Esophagus squamous epithelium (tissue), 5 donors: ENCODE measurements at regions not wholly inside any gene's neighbourhood (a gene's known extent, or its start where the extent isn't known, plus 50 kb on each side); places are given as distances from the start of the nearest gene placed in this dataset.

ENCODE experiments used
- DNase-seq: peaks from one replicate; lab custom pipeline; 2025; lab: John Stamatoyannopoulos, UW
- H3K27ac ChIP-seq, 4 donors: fragments of 200-600 bp; sonication (generic); one replicate each; pipeline ENCODE4 v1.5.1; 2016 to 2019; ENCODE audit warnings: mild to moderate bottlenecking in 1 of 4
- H3K27me3 ChIP-seq, 4 donors: fragments of 200-600 bp; sonication (generic); 1 replicate in 3 of 4; 2 replicates in 1 of 4; pipeline versions ENCODE4 v1.5.1 to v1.6.0; 2017 to 2021; ENCODE audit warnings: antibody characterized with exemption in 1 of 4
- H3K36me3 ChIP-seq, 3 donors: fragments of 200-600 bp; sonication (generic); one replicate each; pipeline ENCODE4 v1.5.1; 2016 to 2019
- H3K4me1 ChIP-seq, 3 donors: fragments of 200-600 bp; sonication (generic); one replicate each; pipeline ENCODE4 v1.5.1; 2017 to 2019
- H3K4me3 ChIP-seq, 4 donors: fragments of 200-600 bp; sonication (generic); 1 replicate in 3 of 4; 2 replicates in 1 of 4; pipeline ENCODE4 v1.5.1; 2016 to 2019; ENCODE audit warnings: mild to moderate bottlenecking in 2 of 4, moderate library complexity in 1 of 4
- H3K9me3 ChIP-seq, 3 donors: fragments of 200-600 bp; sonication (generic); one replicate each; pipeline ENCODE4 v1.5.1; 2016 to 2019
- CTCF ChIP-seq, 6 experiments: fragments of 450-650 bp in 4 of 6; fragments of 200-600 bp in 2 of 6; sonication (generic) in 2 of 6; IDR thresholded peaks; one replicate each; pipeline ENCODE4 v1.5.1; 2016 to 2019; ENCODE audit warnings: antibody characterized with exemption in 6 of 6, mild to moderate bottlenecking in 4 of 6, moderate library complexity in 4 of 6
- POLR2A ChIP-seq, 4 donors: fragments of 450-650 bp; IDR thresholded peaks; one replicate each; pipeline ENCODE4 v1.6.1; 2017; ENCODE audit warnings: antibody characterized with exemption in 4 of 4, mild to moderate bottlenecking in 4 of 4, moderate library complexity in 3 of 4
- WGBS, 2 donors: methylation state at CpG; one replicate each; pipeline ENCODE4 v1.1.5; 2018; 5-methylcytosine and 5-hydroxymethylcytosine counted together
- intact Hi-C: fragments of 100-400 bp; cut with DNase I; formaldehyde crosslinking; loops from one replicate; pipeline ENCODE4 v1.15.0; 2022
- donor health status: DM: yes; HTN: yes; CAD: no.

GRCh38 chr6:18845896-18846295 is 458.7 kb downstream of the RNF144B start:
- WGBS, 2 donors = 21 to 35% methylated on average over 1 of the region's 1 CpG
- no peak for DNase-seq
- H3K36me3 ChIP-seq = no peaks in the 10 kb centered on the region
- H3K27me3 ChIP-seq = no peaks in the 10 kb centered on the region
- no peaks in the 10 kb centered on the region for H3K9me3 ChIP-seq
- H3K4me1 ChIP-seq = peaks cover 0 to 20% (median 0%) of the 10 kb centered on the region in 3 donors
- H3K27ac ChIP-seq = no peak overlapping the region
- no peak overlapping the region for H3K4me3 ChIP-seq
- intact Hi-C loops = no loop called here
- no peak for TF ChIP-seq CTCF (IDR thresholded peaks at IDR 0.05)
- no peak for TF ChIP-seq POLR2A (IDR thresholded peaks at IDR 0.05)

GRCh38 chr6:18846327-18846726 is 459.2 kb downstream of the RNF144B start:
- no peak overlapping the region for H3K27ac ChIP-seq
- DNase-seq = no peak
- no peak overlapping the region for H3K4me3 ChIP-seq
- no peaks in the 10 kb centered on the region for H3K36me3 ChIP-seq
- TF ChIP-seq CTCF (IDR thresholded peaks at IDR 0.05) (no peak), POLR2A (IDR thresholded peaks at IDR 0.05) (no peak)
- peaks cover 0 to 20% (median 0%) of the 10 kb centered on the region in 3 donors for H3K4me1 ChIP-seq
- H3K9me3 ChIP-seq = no peaks in the 10 kb centered on the region
- intact Hi-C loops = no loop called here
- WGBS, 2 donors = 81% methylated on average over 3 of the region's 3 CpGs
- no peaks in the 10 kb centered on the region for H3K27me3 ChIP-seq

GRCh38 chr6:18861204-18861603 is 474.1 kb downstream of the RNF144B start:
- no peaks in the 10 kb centered on the region for H3K9me3 ChIP-seq
- no peak overlapping the region for H3K4me3 ChIP-seq
- H3K27me3 ChIP-seq = no peaks in the 10 kb centered on the region
- WGBS, 2 donors = 0 to 30% methylated on average over 3 of the region's 3 CpGs
- no peak overlapping the region for H3K27ac ChIP-seq
- H3K4me1 ChIP-seq = peaks cover 0 to 20% (median 0%) of the 10 kb centered on the region in 3 donors
- DNase-seq = no peak
- H3K36me3 ChIP-seq = no peaks in the 10 kb centered on the region
- intact Hi-C loops = no loop called here
- TF ChIP-seq CTCF (IDR thresholded peaks at IDR 0.05) (no peak), POLR2A (IDR thresholded peaks at IDR 0.05) (no peak)

- intact Hi-C loops = no loop called here
- no peak for DNase-seq
- Histone ChIP-seq H3K27ac (no peak overlapping the region), H3K4me1 (no peaks in the 10 kb centered on the region), H3K36me3 (no peaks in the 10 kb centered on the region), H3K4me3 (no peak overlapping the region), H3K27me3 (no peaks in the 10 kb centered on the region), H3K9me3 (no peaks in the 10 kb centered on the region)
- 27 to 46% methylated on average over 2 of the region's 2 CpGs for WGBS, 2 donors
- no peak for TF ChIP-seq CTCF (IDR thresholded peaks at IDR 0.05)
- TF ChIP-seq POLR2A (IDR thresholded peaks at IDR 0.05) = no peak
These were observed 496.1 kb downstream of the RNF144B start for GRCh38 chr6:18883268-18883667.

- intact Hi-C loops = no loop called here
- Histone ChIP-seq H3K36me3 (no peaks in the 10 kb centered on the region), H3K4me3 (no peak overlapping the region), H3K27me3 (no peaks in the 10 kb centered on the region), H3K9me3 (no peaks in the 10 kb centered on the region), H3K4me1 (no peaks in the 10 kb centered on the region), H3K27ac (no peak overlapping the region)
- TF ChIP-seq CTCF (IDR thresholded peaks at IDR 0.05) = no peak
- TF ChIP-seq POLR2A (IDR thresholded peaks at IDR 0.05) = no peak
- WGBS, 2 donors = 40 to 62% methylated on average over 3 of the region's 3 CpGs
- DNase-seq = no peak
These were observed 496.7 kb downstream of the RNF144B start for GRCh38 chr6:18883851-18884250.
